ENCODE measurements at regions not wholly inside any gene's neighbourhood (a gene's known extent, or its start where the extent isn't known, plus 50 kb on each side); places are given as distances from the start of the nearest gene placed in this dataset.

DNA sequence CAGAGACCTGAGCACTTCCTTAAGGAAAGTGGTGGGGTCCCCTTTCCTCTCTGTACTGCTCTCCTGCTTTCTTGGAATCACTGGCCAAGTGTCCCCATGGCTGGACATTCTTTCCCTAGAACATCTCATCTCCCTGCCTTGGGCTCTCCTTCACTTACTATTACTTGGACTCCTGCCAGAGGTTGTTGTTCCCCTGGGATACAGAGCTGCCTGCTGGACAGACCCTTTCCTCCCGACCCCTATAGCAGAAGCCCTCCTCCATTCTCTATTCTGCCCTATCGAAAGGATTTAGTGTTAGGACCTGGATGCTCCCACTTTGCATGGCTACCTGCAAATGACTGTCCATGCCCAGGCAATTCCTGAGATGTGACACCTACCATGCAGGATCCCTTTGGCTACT is 164.3 kb upstream of the PODXL start:
- TF ChIP-seq CTCF (IDR thresholded peaks at IDR 0.05) (no peak), POLR2A (IDR thresholded peaks at IDR 0.05) (no peak)

All from body of pancreas (tissue), 4 donors.